Epithelial cell of prostate (primary cell): ENCODE measurements at regions not wholly inside any gene's neighbourhood (a gene's known extent, or its start where the extent isn't known, plus 50 kb on each side); places are given as distances from the start of the nearest gene placed in this dataset.

Experiments
- DNase-seq: peaks from one replicate; pipeline ENCODE4 v3.0.0-alpha.2; 2011; ENCODE audit warnings: low read depth, low spot score
- H3K27ac ChIP-seq: fragments of 450-650 bp; 2 replicates; pipeline ENCODE4 v1.5.1; 2017; ENCODE audit warnings: mild to moderate bottlenecking

DNA sequence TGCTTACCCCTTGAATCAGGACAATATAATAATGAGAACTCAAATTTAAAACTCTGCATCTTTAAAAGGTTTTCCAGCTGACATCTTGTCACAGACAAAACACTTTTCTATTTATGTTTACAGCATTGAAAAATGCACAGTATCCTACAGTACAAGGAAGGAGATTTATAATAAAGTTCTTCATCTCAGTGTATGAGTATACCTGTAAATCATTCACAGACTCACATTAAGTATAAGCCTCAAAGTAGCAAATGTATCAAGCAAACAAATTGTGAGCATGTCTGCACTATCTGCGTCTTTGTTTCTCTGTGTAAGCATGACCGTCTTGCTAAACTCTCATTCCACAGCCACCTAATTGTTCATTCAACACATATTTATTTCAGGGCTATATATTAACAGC lies 52.8 kb downstream of the PPP1R2C start:
- no peak for DNase-seq
- H3K27ac ChIP-seq, result no peak overlapping the region

DNA sequence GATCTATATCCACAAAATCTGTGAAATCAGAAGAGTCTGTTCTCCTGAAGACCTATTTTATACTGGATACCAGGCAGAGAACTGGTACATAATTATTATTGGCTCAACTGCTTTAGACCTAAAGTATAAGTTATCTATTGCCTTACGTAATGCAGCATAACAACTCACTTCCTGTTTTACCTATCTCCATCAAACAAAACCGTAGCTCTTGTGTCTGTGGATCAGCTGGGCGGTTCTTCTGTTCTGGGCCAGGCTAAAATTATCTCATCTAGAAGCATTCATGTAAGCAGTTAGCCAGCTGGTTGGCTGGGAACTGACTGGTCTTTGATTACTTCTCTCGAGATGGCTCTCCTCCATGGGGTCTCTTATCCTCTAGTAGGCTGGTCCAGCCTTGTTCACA lies 57.8 kb downstream of the PPP1R2C start:
- H3K27ac ChIP-seq, result no peak overlapping the region
- no peak for DNase-seq

GRCh38 chrX:42715701-42716262 lies 62.2 kb downstream of the PPP1R2C start:
- DNase-seq, result no peak
- no peak overlapping the region for H3K27ac ChIP-seq

GRCh38 chrX:42714981-42715700 lies 62.8 kb downstream of the PPP1R2C start:
- H3K27ac ChIP-seq, result no peak overlapping the region
- no peak for DNase-seq

- H3K27ac ChIP-seq, result no peak overlapping the region
- no peak for DNase-seq
Measured at GRCh38 chrX:42710452-42710851, 67.5 kb downstream of the PPP1R2C start.

- no peak for DNase-seq
- H3K27ac ChIP-seq, result no peak overlapping the region
Measured at GRCh38 chrX:42708222-42708621, 69.7 kb downstream of the PPP1R2C start.

- no peak overlapping the region for H3K27ac ChIP-seq
- DNase-seq, result no peak
Measured at GRCh38 chrX:42707742-42708141, 70.2 kb downstream of the PPP1R2C start.

- H3K27ac ChIP-seq, result no peak overlapping the region
- DNase-seq, result no peak
Measured at GRCh38 chrX:42704454-42704853, 73.5 kb downstream of the PPP1R2C start.

DNA sequence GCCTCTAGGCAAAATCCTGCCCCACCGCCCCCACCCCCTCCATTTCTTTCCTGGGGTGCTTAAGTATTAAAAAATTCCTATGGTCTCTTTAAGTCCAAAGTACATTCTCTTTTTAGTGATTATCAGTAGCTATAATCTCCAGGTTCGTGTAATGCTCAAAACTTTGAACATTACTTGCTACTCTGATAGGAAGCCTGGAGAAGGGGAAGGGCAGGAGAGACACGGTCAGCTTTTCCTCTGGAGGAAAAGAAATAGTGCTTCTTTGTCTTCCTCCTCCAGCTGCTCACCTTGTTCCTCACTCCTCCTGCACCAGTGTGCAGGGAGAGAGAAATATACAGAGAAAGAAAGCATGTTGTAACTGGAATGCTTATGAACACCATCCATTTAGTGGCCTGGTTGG lies 80.4 kb downstream of the PPP1R2C start:
- no peak overlapping the region for H3K27ac ChIP-seq
- DNase-seq, result no peak

DNA sequence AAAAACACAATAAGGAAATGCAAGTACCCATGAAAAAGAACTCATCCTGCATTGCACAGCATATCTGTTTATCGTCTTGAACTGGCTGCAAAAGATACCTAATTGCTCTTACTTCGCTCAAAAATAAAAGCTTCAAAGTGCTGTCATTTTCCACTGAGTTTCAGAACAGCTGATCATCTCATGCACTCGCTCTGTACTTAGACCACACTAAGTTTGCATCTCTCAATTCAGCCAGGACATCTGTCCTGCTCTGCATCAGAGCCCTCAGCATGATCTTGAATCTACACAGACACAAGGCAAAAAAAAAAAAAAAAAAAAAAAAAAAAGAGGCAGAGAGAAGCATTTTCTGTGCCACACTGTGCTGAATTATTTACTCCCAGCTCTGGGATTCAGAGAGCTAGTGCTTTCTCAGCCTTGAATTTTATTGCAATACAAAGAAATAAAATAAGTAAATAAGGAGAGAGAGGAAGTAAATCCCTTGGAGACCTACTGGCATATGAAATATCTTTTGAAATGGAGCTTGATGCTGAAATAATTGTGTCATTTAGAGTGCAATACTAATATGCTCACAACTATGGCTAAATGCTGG lies 81.3 kb downstream of the PPP1R2C start:
- no peak overlapping the region for H3K27ac ChIP-seq
- DNase-seq, result no peak

DNA sequence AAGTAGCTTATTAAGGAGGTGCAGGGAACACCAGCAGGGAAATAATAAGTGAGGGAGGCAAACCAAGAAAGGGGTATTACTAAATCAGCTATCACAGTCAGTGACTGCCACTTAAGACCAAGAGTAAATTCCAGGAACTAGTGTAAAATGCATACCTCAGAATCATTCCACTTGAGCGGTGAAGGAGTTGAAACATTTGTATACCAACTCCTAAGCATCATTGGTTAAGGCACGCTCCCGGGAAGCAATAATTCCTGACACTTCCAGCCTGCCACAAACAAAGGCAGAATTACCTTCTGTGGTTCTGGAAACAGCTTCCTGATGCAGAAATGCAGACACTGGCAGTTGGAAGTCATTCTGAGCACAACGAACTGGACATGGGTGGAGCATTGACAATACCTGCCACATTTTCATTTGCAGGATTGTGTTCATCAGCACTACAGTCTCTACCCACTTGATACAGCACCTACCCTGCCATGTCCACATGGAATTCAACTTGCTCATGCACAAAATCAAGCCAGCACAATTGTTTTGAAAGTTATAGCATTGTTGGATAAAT lies 82.1 kb downstream of the PPP1R2C start:
- H3K27ac ChIP-seq, result no peak overlapping the region
- no peak for DNase-seq

GRCh38 chrX:42694260-42694815 lies 83.6 kb downstream of the PPP1R2C start:
- H3K27ac ChIP-seq, result no peak overlapping the region
- DNase-seq, result no peak

DNA sequence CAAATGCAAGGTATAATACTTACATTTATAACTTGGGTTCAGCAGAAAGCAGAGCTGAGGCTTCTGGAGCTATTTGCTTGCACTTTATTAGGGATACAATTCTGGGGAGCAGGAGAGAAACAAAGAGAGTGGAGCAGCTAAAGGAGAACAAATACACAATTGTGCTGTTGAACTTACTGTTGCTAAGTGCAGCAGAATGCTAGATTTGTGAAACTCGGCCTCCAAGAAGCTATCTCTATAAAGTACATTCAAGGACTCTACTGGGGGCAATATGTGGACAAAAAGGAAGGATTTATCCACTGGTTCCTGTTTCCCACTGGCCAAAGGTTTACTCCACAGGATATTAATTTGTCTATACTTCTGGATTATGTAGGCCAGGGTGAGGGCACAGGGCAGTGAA lies 86.8 kb downstream of the PPP1R2C start:
- DNase-seq, result no peak
- H3K27ac ChIP-seq, result no peak overlapping the region

GRCh38 chrX:42686706-42687105 lies 91.3 kb downstream of the PPP1R2C start:
- peak; percentile 63 for DNase-seq
- peak overlapping the region; percentile 76 for H3K27ac ChIP-seq

GRCh38 chrX:42686296-42686695 lies 91.7 kb downstream of the PPP1R2C start:
- peak overlapping the region; percentile 76 for H3K27ac ChIP-seq
- no peak for DNase-seq

GRCh38 chrX:42684065-42684464 lies 93.9 kb downstream of the PPP1R2C start:
- H3K27ac ChIP-seq, result no peak overlapping the region
- DNase-seq, result no peak

DNA sequence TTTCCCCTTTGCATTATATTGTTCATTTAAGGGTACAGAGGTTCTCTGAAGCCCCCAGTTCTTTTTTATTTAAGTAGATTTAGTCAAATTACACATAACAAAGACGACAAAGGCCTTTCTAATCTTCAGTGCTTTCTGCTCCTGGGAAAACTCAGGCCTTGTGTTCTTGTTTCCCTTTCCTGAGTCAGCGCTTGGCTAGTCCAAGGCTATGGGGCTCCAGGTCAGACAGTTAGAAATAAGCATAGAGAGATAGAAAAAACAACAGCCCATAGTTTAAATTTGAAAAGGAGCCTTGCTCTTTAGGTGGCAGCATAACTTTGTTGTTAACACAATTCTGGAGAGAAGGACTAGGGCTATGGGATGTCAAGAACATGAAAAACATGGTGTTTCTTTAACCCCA lies 97.3 kb downstream of the PPP1R2C start:
- H3K27ac ChIP-seq, result no peak overlapping the region
- no peak for DNase-seq

- H3K27ac ChIP-seq, result no peak overlapping the region
Measured at GRCh38 chrX:42678133-42678532, 99.8 kb downstream of the PPP1R2C start.

DNA sequence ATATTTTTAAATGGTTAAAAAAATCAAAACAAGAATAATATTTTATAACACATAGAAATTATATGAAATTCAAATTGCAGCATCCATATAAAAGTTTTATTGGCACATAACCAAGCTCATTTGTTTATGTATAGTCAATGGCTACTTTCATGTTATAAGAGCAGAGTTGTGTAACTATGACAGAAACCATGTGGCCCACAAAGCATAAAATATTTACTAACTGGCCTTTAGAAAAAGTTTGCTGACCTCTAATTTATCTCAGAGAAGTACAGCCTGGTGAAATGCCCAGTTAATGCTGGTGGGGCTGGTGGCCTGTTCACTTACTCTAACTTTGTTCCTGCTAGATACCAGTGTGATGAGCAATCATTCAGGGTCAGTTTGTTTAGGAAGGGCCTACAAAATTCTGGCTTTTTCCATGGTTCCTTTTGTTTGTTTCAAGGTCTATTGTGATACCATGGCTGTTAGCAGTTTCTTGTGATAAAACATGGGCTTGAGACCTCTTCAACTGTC lies 104.6 kb downstream of the PPP1R2C start:
- DNase-seq, result no peak
- no peak overlapping the region for H3K27ac ChIP-seq

More at GRCh38 chrX:42678133-42678532, 99.8 kb downstream of the PPP1R2C start:
- no peak for DNase-seq

- no peak overlapping the region for H3K27ac ChIP-seq
- no peak for DNase-seq
Measured at GRCh38 chrX:42664680-42665079, 113.3 kb downstream of the PPP1R2C start.

DNA sequence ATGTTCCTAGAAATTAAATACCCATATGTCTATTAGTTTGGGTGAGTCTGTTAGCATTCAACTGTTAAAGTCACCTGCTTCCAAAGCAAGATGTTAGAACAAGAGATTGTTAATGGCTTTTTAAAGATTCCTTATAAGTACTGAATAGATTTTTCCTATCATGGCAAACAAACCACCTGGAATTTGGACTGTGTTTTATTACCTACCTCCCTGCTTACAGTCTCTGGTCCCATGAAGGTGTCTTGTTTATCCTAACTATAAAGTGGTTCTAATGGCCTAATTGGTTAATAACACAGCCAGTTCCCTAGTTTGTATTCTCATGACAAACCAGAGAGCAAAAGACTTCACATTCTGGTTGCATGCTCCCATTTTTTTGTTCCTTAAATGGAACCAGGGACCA lies 149.5 kb downstream of the PPP1R2C start:
- H3K27ac ChIP-seq, result no peak overlapping the region
- DNase-seq, result no peak
